GM18520 (cell line): ENCODE measurements at regions not wholly inside any gene's neighbourhood (a gene's known extent, or its start where the extent isn't known, plus 50 kb on each side); places are given as distances from the start of the nearest gene placed in this dataset.

Experiments used
- ATAC-seq: cut with Tn5 transposase; IDR thresholded peaks from one replicate; pipeline ENCODE4 v1.9.1; 2021; ENCODE audit not compliant: unreplicated experiment

DNA sequence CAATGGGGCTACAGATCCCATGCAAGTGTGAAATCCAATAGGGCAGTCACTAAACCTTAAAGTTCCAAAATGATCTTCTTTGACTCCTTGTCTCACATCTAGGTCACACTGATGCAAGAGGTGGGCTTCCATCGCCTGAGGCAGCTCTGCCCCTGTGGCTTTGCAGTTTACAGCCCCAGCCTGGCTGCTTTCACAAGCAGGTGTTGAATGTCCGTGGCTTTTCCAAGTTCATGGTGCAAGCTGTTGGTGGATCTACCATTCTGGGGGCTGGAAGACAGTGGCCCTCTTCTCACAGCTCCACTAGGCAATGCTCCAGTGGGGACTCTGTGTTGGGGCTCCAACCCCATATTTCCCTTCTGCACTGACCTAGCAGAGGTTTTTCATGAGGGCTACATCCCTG lies 68.5 kb upstream of the PRR20G start:
- no peak for ATAC-seq

GRCh38 chr3:127354761-127355160 lies 66.9 kb upstream of the PRR20G start:
- no peak for ATAC-seq

DNA sequence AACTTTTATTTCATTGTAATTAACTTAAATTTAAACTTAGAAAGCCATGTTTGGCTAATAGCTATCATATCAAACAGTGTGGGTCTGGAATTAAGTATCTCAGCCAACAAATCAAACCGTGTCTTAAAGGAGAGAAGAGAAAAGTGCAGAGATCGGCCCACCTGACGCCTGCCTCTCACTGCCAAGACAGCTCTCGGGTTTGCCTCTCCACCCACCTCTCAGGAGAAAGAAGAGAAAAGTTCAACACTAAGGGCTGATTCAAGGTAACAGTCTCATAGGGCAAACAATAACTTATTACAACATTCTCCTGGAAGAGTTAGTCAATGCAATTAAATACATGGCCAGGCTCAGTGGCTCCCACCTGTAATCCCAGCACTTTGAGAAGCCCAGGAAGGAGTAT lies 64.8 kb upstream of the PRR20G start:
- no peak for ATAC-seq

DNA sequence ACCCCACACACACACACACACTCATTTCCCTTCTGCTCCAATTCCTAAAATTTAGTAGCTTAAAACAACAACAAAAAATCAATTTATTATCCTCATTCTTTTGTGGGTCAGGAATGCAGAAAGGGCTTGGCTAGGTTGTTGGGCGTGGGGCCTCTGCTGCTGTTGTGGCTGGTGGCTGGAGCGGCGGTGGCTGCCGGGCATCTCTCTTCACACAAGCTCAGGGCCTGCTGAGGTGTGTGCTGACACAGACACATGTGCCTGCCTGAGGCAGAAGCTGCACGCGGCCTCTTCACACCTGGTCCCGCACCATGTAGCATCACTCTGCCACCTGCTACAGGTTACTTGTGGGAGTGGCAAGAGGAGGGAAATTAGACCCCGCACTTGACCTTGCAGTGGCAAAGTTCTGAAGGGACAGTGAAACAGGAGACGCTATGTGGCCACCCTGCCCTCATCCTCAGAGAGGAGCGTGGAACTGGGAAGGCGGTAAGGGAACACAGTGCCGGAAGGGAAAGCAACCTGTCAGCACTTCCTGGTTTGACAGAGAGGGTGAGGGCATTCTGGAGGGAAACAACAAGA lies 64.0 kb upstream of the PRR20G start:
- no peak for ATAC-seq

DNA sequence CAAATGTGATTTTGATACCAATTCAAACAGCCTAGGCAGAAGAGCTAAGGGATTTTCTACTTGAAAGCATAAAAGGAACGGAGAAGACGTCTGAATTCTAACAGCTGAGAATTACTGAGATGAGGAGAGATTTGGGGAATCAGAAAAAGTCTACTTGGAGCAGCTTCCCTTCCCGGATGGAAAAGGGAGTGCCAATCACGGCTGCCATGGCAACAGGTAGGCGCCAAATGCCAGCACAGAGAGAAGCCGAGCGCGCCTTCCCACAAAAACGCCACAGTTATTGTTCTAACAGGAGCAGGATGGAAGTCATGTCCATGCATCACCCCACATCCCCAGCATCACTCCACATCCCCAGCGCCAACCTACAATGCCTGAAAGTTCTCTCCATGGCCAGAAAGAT lies 63.5 kb upstream of the PRR20G start:
- ATAC-seq: no peak

- ATAC-seq: no peak
These were observed 62.6 kb upstream of the PRR20G start for GRCh38 chr3:127350172-127351050.

GRCh38 chr3:127349501-127350171 lies 61.8 kb upstream of the PRR20G start:
- no peak for ATAC-seq

DNA sequence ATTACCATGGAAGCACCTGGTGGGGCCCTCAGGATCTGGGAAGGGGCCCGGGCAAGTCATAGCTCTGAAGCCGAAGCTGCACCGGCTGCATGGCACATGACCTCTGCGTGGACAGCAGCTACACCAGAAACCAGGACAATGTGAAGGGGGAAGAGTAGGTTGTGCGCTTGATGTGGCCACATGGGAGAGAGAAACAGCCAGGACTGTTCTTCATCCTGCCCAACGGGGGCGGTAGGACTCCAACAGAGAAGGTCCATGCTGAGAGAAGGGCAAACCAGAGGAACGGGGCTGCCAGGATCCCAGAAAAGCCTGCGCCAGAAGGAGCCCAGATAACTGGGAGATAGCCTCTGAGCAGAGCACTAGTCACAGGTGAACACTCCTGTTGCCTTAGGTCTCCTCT lies 54.9 kb upstream of the PRR20G start:
- no peak for ATAC-seq

- no peak for ATAC-seq
These were observed 52.3 kb upstream of the PRR20G start for GRCh38 chr3:127339928-127340861.

DNA sequence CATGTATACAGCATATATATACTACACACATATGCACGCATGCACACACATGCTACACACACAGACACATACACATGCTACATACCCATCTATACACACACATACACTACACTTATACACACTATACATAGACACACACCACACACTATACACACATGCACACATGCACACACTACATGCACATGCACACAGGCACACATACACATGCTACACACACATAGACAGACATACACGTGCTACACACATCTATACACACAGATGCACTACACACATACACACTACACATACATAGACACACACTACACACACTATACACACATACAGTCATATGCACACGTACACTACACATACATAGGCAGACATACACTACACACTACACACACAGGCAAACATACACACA lies 51.2 kb upstream of the PRR20G start:
- no peak for ATAC-seq

DNA sequence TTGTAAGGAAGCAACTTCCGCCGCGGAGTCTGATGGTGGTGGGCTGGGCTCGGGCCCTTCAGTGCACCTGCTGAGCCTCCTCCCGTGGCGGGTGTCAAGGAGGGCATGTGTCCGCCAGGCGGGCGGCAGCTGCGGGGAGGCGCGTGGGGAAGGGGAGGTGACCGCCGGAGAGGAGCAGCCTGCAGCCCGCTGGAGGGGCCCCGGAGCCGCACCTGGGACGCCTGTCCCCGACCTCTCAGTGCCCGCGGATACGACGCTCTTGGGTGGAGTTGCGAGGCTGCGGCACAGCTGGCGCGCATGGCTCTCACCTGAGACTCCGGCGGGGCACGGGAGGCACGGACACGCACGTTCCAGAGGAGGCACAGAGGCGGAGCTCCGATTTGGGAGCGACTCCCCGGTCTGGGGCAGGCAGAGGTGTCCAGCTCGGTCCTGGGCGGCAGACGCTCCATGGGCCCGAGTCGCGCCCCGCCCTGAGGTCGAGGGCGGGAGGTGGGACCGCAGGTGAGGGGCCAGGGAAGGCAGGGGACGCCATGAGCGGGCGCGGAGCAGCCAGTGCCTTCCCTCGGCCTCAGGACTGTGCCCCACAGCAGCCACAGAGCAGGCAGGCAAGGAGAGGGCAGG lies 50.2 kb upstream of the PRR20G start:
- ATAC-seq: no peak
